Spleen (tissue), 7 donors: ENCODE measurements at regions not wholly inside any gene's neighbourhood (a gene's known extent, or its start where the extent isn't known, plus 50 kb on each side); places are given as distances from the start of the nearest gene placed in this dataset.

Source experiments
- CTCF ChIP-seq, 11 experiments: fragments of 200-600 bp in 7 of 11; fragments of 450-650 bp in 4 of 11; sonication (generic) in 4 of 11; IDR thresholded peaks in 8 of 11; conservative IDR thresholded peaks in 3 of 11; 1 replicate in 7 of 11; 2 replicates in 4 of 11; pipeline versions ENCODE4 v1.4.0 to v1.8.0; 2016 to 2021; ENCODE audit warnings: antibody characterized with exemption in 11 of 11, inconsistent platforms in 4 of 11, mild to moderate bottlenecking in 1 of 11
- POLR2AphosphoS5 ChIP-seq, 3 donors: sonication (generic); formaldehyde crosslinking; IDR thresholded peaks; one replicate each; pipeline ENCODE4 v1.5.1; 2017; ENCODE audit warnings: antibody characterized with exemption in 3 of 3
- donor health status: DM: no; HTN: no; CAD: no; lungs with moderate emphysema.
- donor health status: DM: no; HTN: no; CAD: no.
- donor health status: DM: no; HTN: no; CAD: no.

GRCh38 chr15:92272106-92272505, 121.6 kb upstream of the ST8SIA2 start:
- TF ChIP-seq CTCF (IDR thresholded peaks at IDR 0.05 in 8 of 11, conservative IDR thresholded peaks at IDR 0.05 in 3 of 11) (no peak), POLR2AphosphoS5 (IDR thresholded peaks at IDR 0.05) (no peak)
